Upper lobe of right lung (tissue), 1 donor: ENCODE measurements at regions not wholly inside any gene's neighbourhood (a gene's known extent, or its start where the extent isn't known, plus 50 kb on each side); places are given as distances from the start of the nearest gene placed in this dataset.
"Not testable (repeated sequence)": the region's sequence is repeated elsewhere in the genome, so short reads cannot be mapped to it uniquely, and the experiment has no call there.

Experiments
- ATAC-seq: fragments of 200-7000 bp; cut with Tn5 transposase; one replicate; pipeline ENCODE4 v1.9.1; 2020; ENCODE audit warnings: mild to moderate bottlenecking, moderate library complexity
- DNase-seq: peaks from one replicate; pipeline ENCODE4 v3.0.0-alpha.2; 2020
- H3K27ac ChIP-seq: fragments of 200-600 bp; one replicate; pipeline ENCODE4 v1.8.0; 2022
- H3K27me3 ChIP-seq: fragments of 200-600 bp; one replicate; pipeline ENCODE4 v1.8.0; 2022; ENCODE audit warnings: mild to moderate bottlenecking
- H3K36me3 ChIP-seq: fragments of 200-600 bp; one replicate; pipeline ENCODE4 v1.8.0; 2022
- H3K4me1 ChIP-seq: fragments of 200-600 bp; one replicate; pipeline ENCODE4 v1.8.0; 2022
- H3K4me3 ChIP-seq: fragments of 200-600 bp; one replicate; pipeline ENCODE4 v1.8.0; 2022; ENCODE audit warnings: mild to moderate bottlenecking
- H3K9me3 ChIP-seq: fragments of 200-600 bp; one replicate; pipeline ENCODE4 v1.8.0; 2022
- CTCF ChIP-seq: fragments of 200-600 bp; IDR thresholded peaks from one replicate; pipeline ENCODE4 v1.8.0; 2022; ENCODE audit warnings: antibody characterized with exemption
- intact Hi-C: fragments of 100-400 bp; cut with DNase I; formaldehyde crosslinking; loops from one replicate; pipeline ENCODE4 v1.11.0; 2022
- donor health status: DM: no; HTN: yes; CAD: no; lungs with severe emphysema.

GRCh38 chrX:25873196-25873595 lies 264.9 kb upstream of the MAGEB18 start:
- no peak overlapping the region for H3K27ac ChIP-seq
- H3K4me3 ChIP-seq = no peak overlapping the region
- ATAC-seq = no peak
- intact Hi-C loops = no loop called here
- no peak for TF ChIP-seq CTCF
- no peaks in the 10 kb centered on the region for H3K36me3 ChIP-seq
- no peaks in the 10 kb centered on the region for H3K27me3 ChIP-seq
- no peak for DNase-seq
- no peaks in the 10 kb centered on the region for H3K4me1 ChIP-seq
- no peaks in the 10 kb centered on the region for H3K9me3 ChIP-seq

GRCh38 chrX:25878806-25879205 lies 259.3 kb upstream of the MAGEB18 start:
- ATAC-seq = no peak
- H3K36me3 ChIP-seq = no peaks in the 10 kb centered on the region
- H3K27me3 ChIP-seq = no peaks in the 10 kb centered on the region
- TF ChIP-seq CTCF = no peak
- no peak overlapping the region for H3K4me3 ChIP-seq
- DNase-seq = no peak
- no peaks in the 10 kb centered on the region for H3K4me1 ChIP-seq
- intact Hi-C loops = no loop called here
- H3K9me3 ChIP-seq = no peaks in the 10 kb centered on the region
- H3K27ac ChIP-seq = no peak overlapping the region

- H3K27me3 ChIP-seq, ATAC-seq, H3K4me3 ChIP-seq, intact Hi-C loops, H3K4me1 ChIP-seq, H3K36me3 ChIP-seq, DNase-seq, H3K9me3 ChIP-seq, H3K27ac ChIP-seq: not testable (repeated sequence)
These were observed 255.6 kb upstream of the MAGEB18 start for GRCh38 chrX:25882503-25882902.

GRCh38 chrX:25897758-25898157 lies 240.4 kb upstream of the MAGEB18 start:
- DNase-seq (no peak), ATAC-seq (no peak)
- no peaks in the 10 kb centered on the region for H3K27me3 ChIP-seq
- TF ChIP-seq CTCF = no peak
- no peak overlapping the region for H3K4me3 ChIP-seq
- no peaks in the 10 kb centered on the region for H3K9me3 ChIP-seq
- H3K27ac ChIP-seq = no peak overlapping the region
- no peaks in the 10 kb centered on the region for H3K4me1 ChIP-seq
- no peaks in the 10 kb centered on the region for H3K36me3 ChIP-seq
- intact Hi-C loops = no loop called here

- H3K4me3 ChIP-seq, intact Hi-C loops, H3K27ac ChIP-seq, H3K9me3 ChIP-seq, H3K4me1 ChIP-seq, H3K27me3 ChIP-seq, DNase-seq, H3K36me3 ChIP-seq, ATAC-seq: not testable (repeated sequence)
These were observed 232.4 kb upstream of the MAGEB18 start for GRCh38 chrX:25905728-25906127.

GRCh38 chrX:25925946-25926345 lies 212.2 kb upstream of the MAGEB18 start:
- H3K4me1 ChIP-seq = no peaks in the 10 kb centered on the region
- DNase-seq = no peak
- no peak overlapping the region for H3K27ac ChIP-seq
- no peaks in the 10 kb centered on the region for H3K36me3 ChIP-seq
- ATAC-seq = no peak
- no peak for TF ChIP-seq CTCF
- intact Hi-C loops = no loop called here
- no peaks in the 10 kb centered on the region for H3K9me3 ChIP-seq
- no peak overlapping the region for H3K4me3 ChIP-seq
- no peaks in the 10 kb centered on the region for H3K27me3 ChIP-seq

- ATAC-seq = no peak
- no peaks in the 10 kb centered on the region for H3K27me3 ChIP-seq
- no peaks in the 10 kb centered on the region for H3K36me3 ChIP-seq
- H3K4me1 ChIP-seq = no peaks in the 10 kb centered on the region
- H3K27ac ChIP-seq = no peak overlapping the region
- no peak overlapping the region for H3K4me3 ChIP-seq
- intact Hi-C loops = no loop called here
- TF ChIP-seq CTCF = no peak
- DNase-seq = no peak
- no peaks in the 10 kb centered on the region for H3K9me3 ChIP-seq
These were observed 209.8 kb upstream of the MAGEB18 start for GRCh38 chrX:25928316-25928715.
